Loucy (cell line): ENCODE measurements at regions not wholly inside any gene's neighbourhood (a gene's known extent, or its start where the extent isn't known, plus 50 kb on each side); places are given as distances from the start of the nearest gene placed in this dataset.

Experiments
- EZH2phosphoT487 ChIP-seq: fragments of 200-600 bp; IDR thresholded peaks from 2 replicates; pipeline ENCODE4 v1.6.1; 2018; ENCODE audit warnings: antibody characterized with exemption, mild to moderate bottlenecking, moderate library complexity, borderline replicate concordance
- TF ChIP-seq, protein P1 (sequence below): fragments of 200-600 bp; sonication (generic); conservative IDR thresholded peaks from 2 replicates; pipeline ENCODE4 v1.5.1; 2014; ENCODE audit warnings: mild to moderate bottlenecking, antibody characterized with exemption, low read length

DNA sequence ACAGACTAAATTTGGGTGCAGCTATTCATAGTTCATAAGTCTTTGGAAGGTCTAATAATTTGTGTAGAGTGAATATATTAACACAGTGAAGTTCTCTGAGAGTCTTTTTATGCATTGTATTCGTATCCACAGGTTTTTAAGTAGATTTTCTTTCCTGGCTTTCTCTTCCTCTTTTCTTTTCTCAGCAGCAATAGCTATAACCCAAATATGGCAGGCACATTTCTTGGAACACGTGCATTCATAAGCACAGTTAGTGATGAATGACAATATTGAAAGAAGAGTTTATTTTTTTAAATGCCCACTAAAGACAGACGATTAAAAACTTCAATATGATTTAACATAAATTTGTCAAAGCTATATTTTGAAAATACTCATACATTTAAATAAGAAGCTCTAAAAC lies 220.5 kb upstream of the MBL2 start:
- TF ChIP-seq, protein P1, sequence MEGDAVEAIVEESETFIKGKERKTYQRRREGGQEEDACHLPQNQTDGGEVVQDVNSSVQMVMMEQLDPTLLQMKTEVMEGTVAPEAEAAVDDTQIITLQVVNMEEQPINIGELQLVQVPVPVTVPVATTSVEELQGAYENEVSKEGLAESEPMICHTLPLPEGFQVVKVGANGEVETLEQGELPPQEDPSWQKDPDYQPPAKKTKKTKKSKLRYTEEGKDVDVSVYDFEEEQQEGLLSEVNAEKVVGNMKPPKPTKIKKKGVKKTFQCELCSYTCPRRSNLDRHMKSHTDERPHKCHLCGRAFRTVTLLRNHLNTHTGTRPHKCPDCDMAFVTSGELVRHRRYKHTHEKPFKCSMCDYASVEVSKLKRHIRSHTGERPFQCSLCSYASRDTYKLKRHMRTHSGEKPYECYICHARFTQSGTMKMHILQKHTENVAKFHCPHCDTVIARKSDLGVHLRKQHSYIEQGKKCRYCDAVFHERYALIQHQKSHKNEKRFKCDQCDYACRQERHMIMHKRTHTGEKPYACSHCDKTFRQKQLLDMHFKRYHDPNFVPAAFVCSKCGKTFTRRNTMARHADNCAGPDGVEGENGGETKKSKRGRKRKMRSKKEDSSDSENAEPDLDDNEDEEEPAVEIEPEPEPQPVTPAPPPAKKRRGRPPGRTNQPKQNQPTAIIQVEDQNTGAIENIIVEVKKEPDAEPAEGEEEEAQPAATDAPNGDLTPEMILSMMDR: no peak
- no peak for TF ChIP-seq EZH2phosphoT487
